OCI-LY7 (cell line): ENCODE measurements at regions not wholly inside any gene's neighbourhood (a gene's known extent, or its start where the extent isn't known, plus 50 kb on each side); places are given as distances from the start of the nearest gene placed in this dataset.

Experiments used
- BruUV-seq: library from RNA; stranded (reverse); fragments of 400-500 nt; replicated peaks from 2 replicates; lab custom pipeline; 2021; lab: Mats Ljungman, UMichigan
- CTCF ChIA-PET: fragments of 300-600 bp; sonication (Branson Sonifier 250); formaldehyde crosslinking; loops from one replicate; lab custom pipeline; 2022; ENCODE audit warnings: antibody characterized with exemption; ENCODE audit not compliant: unreplicated experiment; lab: Charles Lee
- POLR2A ChIA-PET: fragments of 300-600 bp; sonication (Branson Sonifier 250); formaldehyde crosslinking; loops from one replicate; lab custom pipeline; 2022; ENCODE audit warnings: antibody characterized with exemption; lab: Charles Lee
- DNase-seq: peaks from one replicate; pipeline ENCODE4 v3.0.0-alpha.2; 2015; ENCODE audit warnings: low spot score
- H2AFZ ChIP-seq: fragments of 200-600 bp; sonication (generic), shearing (Covaris generic); 2 replicates; pipeline ENCODE4 v1.6.1; 2014; ENCODE audit warnings: mild to moderate bottlenecking, antibody characterized with exemption, low read length, moderate library complexity
- H3K27ac ChIP-seq: fragments of 200-600 bp; sonication (generic); 2 replicates; pipeline ENCODE4 v1.5.1; 2014; ENCODE audit warnings: mixed run types, low read depth, mild to moderate bottlenecking, moderate library complexity, low read length, inconsistent platforms; ENCODE audit not compliant: poor library complexity, severe bottlenecking
- H3K36me3 ChIP-seq: fragments of 200-600 bp; sonication (generic); 2 replicates; pipeline ENCODE4 v1.6.1; 2014; ENCODE audit warnings: mild to moderate bottlenecking, antibody characterized with exemption, low read length, moderate library complexity, mixed read lengths; ENCODE audit not compliant: insufficient read depth
- H3K4me1 ChIP-seq: fragments of 200-600 bp; sonication (generic); 2 replicates; pipeline ENCODE4 v1.5.1; 2014; ENCODE audit warnings: mild to moderate bottlenecking, low read length; ENCODE audit not compliant: insufficient read depth, poor library complexity, severe bottlenecking
- H3K4me2 ChIP-seq: fragments of 200-600 bp; sonication (generic); 2 replicates; pipeline ENCODE4 v1.6.1; 2014; ENCODE audit warnings: mild to moderate bottlenecking, low read length
- H3K4me3 ChIP-seq: fragments of 200-600 bp; sonication (generic); 2 replicates; pipeline ENCODE4 v1.5.1; 2014; ENCODE audit warnings: mild to moderate bottlenecking, low read depth, low read length; ENCODE audit not compliant: poor library complexity, severe bottlenecking
- H3K79me2 ChIP-seq: fragments of 200-600 bp; sonication (generic); 2 replicates; pipeline ENCODE4 v1.6.1; 2016; ENCODE audit warnings: low read depth, mild to moderate bottlenecking, low read length, moderate library complexity, mixed read lengths; ENCODE audit not compliant: insufficient read depth
- H3K9me2 ChIP-seq: fragments of 200-600 bp; sonication (generic); 2 replicates; pipeline ENCODE4 v1.6.1; 2016; ENCODE audit warnings: mild to moderate bottlenecking, low read length, mixed read lengths; ENCODE audit not compliant: insufficient read depth
- H3K9me3 ChIP-seq: fragments of 200-600 bp; sonication (generic); 2 replicates; pipeline ENCODE4 v1.6.1; 2014; ENCODE audit warnings: mild to moderate bottlenecking, mixed run types, low read length, mixed read lengths
- H4K20me1 ChIP-seq: fragments of 200-600 bp; sonication (generic); 2 replicates; pipeline ENCODE4 v1.6.1; 2014; ENCODE audit warnings: mild to moderate bottlenecking, antibody characterized with exemption, low read length, moderate library complexity, mixed read lengths; ENCODE audit not compliant: insufficient read depth
- EZH2phosphoT487 ChIP-seq: fragments of 200-600 bp; sonication (generic); IDR thresholded peaks from 2 replicates; pipeline ENCODE4 v1.6.1; 2018; ENCODE audit warnings: low read depth, borderline replicate concordance, mild to moderate bottlenecking, mixed run types, antibody characterized with exemption, low read length, moderate library complexity, mixed read lengths
- intact Hi-C: fragments of 100-400 bp; cut with micrococcal nuclease; formaldehyde crosslinking; loops from one replicate; pipeline ENCODE4 v1.10.0; 2022; ENCODE audit not compliant: unreplicated experiment
- TF ChIP-seq, protein P1 (sequence below): fragments of 200-600 bp; sonication (generic); conservative IDR thresholded peaks from 2 replicates; pipeline ENCODE4 v1.5.1; 2014; ENCODE audit warnings: mild to moderate bottlenecking, antibody characterized with exemption, low read length, moderate library complexity, mixed read lengths

DNA sequence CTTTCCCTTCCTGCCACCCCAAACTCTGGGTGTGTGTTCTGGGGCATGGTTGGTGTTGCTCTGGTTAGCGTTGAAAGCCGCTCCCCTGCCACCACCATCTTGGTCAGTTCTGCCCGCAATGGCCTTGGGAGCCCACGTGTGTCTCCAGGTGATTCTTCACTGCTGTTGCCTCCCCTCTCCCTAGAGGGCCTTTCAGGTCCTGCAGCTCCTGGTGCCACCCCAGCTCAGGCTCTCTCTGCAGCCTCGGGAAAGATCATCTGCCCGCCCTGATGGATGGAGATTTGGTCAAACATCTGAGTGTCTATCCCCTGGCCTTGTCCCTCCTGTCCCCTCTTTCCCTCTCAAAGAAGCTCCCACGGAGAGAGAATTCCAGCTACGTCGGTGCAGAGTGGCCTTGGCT lies 241.3 kb downstream of the RBFOX3 start:
- Histone ChIP-seq H3K9me3 (no peaks in the 10 kb centered on the region), H2AFZ (no peak overlapping the region), H3K4me2 (no peak overlapping the region), H3K79me2 (no peaks in the 10 kb centered on the region), H3K4me1 (no peaks in the 10 kb centered on the region), H3K27ac (no peak overlapping the region), H4K20me1 (no peaks in the 10 kb centered on the region), H3K4me3 (no peak overlapping the region), H3K9me2 (no peaks in the 10 kb centered on the region), H3K36me3 (no peaks in the 10 kb centered on the region)
- BruUV-seq = no TSS peak
- no peak for DNase-seq
- POLR2A ChIA-PET = no interaction called here
- intact Hi-C loops = no loop called here
- CTCF ChIA-PET = no interaction called here
- no peak for TF ChIP-seq EZH2phosphoT487
- TF ChIP-seq, protein P1, sequence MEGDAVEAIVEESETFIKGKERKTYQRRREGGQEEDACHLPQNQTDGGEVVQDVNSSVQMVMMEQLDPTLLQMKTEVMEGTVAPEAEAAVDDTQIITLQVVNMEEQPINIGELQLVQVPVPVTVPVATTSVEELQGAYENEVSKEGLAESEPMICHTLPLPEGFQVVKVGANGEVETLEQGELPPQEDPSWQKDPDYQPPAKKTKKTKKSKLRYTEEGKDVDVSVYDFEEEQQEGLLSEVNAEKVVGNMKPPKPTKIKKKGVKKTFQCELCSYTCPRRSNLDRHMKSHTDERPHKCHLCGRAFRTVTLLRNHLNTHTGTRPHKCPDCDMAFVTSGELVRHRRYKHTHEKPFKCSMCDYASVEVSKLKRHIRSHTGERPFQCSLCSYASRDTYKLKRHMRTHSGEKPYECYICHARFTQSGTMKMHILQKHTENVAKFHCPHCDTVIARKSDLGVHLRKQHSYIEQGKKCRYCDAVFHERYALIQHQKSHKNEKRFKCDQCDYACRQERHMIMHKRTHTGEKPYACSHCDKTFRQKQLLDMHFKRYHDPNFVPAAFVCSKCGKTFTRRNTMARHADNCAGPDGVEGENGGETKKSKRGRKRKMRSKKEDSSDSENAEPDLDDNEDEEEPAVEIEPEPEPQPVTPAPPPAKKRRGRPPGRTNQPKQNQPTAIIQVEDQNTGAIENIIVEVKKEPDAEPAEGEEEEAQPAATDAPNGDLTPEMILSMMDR = no peak

DNA sequence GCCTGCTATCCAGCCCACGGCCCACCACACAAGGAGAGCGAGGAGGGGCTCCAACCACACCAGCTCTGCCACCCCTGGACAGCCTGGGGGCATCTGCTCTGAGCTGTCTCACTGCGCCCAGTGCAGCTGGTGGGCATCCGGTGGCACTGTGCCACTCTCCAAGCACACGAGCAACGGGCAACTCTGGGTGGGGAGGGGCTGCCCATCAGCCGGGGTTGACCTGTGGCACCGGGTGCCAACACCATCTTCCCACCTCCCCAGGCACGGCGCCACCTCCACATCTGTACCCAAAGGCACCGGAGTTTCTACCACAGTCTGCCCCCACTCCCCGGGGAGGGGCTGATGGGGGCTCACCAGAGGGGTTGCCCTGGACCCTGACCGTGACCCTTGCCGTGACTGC lies 241.8 kb downstream of the RBFOX3 start:
- Histone ChIP-seq H3K9me2 (no peaks in the 10 kb centered on the region), H2AFZ (no peak overlapping the region), H3K4me1 (no peaks in the 10 kb centered on the region), H3K36me3 (no peaks in the 10 kb centered on the region), H3K4me2 (no peak overlapping the region), H4K20me1 (no peaks in the 10 kb centered on the region), H3K4me3 (no peak overlapping the region), H3K79me2 (no peaks in the 10 kb centered on the region), H3K27ac (no peak overlapping the region), H3K9me3 (no peaks in the 10 kb centered on the region)
- POLR2A ChIA-PET = no interaction called here
- no peak for DNase-seq
- CTCF ChIA-PET = no interaction called here
- TF ChIP-seq, protein P1 = no peak
- no peak for TF ChIP-seq EZH2phosphoT487
- BruUV-seq = no TSS peak
- intact Hi-C loops = no loop called here

DNA sequence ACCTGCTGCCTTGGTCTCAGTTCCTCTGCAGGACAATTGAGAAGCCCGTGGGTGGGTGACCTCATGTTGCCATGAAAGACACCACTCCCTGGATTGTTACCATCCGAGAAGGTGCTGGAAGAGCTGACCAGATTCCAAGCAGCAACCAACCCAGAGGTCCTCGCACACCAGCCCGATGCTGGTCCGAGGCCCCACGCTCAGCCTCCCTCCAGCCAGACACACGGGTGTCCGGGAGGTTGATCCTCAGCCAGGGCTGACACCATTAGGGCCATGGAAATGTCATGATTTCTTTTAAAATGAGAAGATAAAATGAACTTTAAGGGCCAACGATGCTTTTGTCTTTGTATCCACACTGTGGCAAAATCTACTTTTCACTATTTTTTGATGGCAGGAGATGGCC lies 242.3 kb downstream of the RBFOX3 start:
- H3K9me2 ChIP-seq = no peaks in the 10 kb centered on the region
- no peak overlapping the region for H3K4me3 ChIP-seq
- BruUV-seq = no TSS peak
- H3K27ac ChIP-seq = no peak overlapping the region
- ChIA-PET POLR2A (no interaction called here), CTCF (no interaction called here)
- H3K4me1 ChIP-seq = no peaks in the 10 kb centered on the region
- TF ChIP-seq, protein P1 = no peak
- no peak for TF ChIP-seq EZH2phosphoT487
- H3K36me3 ChIP-seq = no peaks in the 10 kb centered on the region
- intact Hi-C loops = no loop called here
- H2AFZ ChIP-seq = no peak overlapping the region
- no peaks in the 10 kb centered on the region for H4K20me1 ChIP-seq
- H3K4me2 ChIP-seq = no peak overlapping the region
- H3K79me2 ChIP-seq = no peaks in the 10 kb centered on the region
- H3K9me3 ChIP-seq = no peaks in the 10 kb centered on the region
- DNase-seq = no peak
